Endodermal cell (in vitro differentiated cells): ENCODE measurements at regions not wholly inside any gene's neighbourhood (a gene's known extent, or its start where the extent isn't known, plus 50 kb on each side); places are given as distances from the start of the nearest gene placed in this dataset.
A peak's percentile ranks its signal among the peaks of the same experiment; 100 is the strongest.

Source experiments
- DNase-seq: peaks from one replicate; pipeline ENCODE4 v3.0.0-alpha.2; 2017
- H3K27ac ChIP-seq: 2 replicates; pipeline ENCODE4 v1.5.1; 2013; ENCODE audit warnings: mild to moderate bottlenecking, low read depth, low read length, moderate library complexity
- H3K27me3 ChIP-seq: 2 replicates; pipeline ENCODE4 v1.6.1; 2013; ENCODE audit warnings: mild to moderate bottlenecking, low read length, moderate library complexity; ENCODE audit not compliant: insufficient read depth, control insufficient read depth, poor library complexity, severe bottlenecking
- H3K36me3 ChIP-seq: 2 replicates; pipeline ENCODE4 v1.7.0; 2013; ENCODE audit warnings: mild to moderate bottlenecking, low read length, moderate library complexity; ENCODE audit not compliant: control insufficient read depth, insufficient read depth
- H3K4me1 ChIP-seq: one replicate; pipeline ENCODE4 v1.7.0; 2013; ENCODE audit warnings: low read length; ENCODE audit not compliant: control insufficient read depth, insufficient read depth
- H3K4me3 ChIP-seq: 2 replicates; pipeline ENCODE4 v1.5.1; 2013; ENCODE audit warnings: mild to moderate bottlenecking, low read length, moderate library complexity
- H3K9ac ChIP-seq: 2 replicates; pipeline ENCODE4 v1.6.1; 2013; ENCODE audit warnings: mild to moderate bottlenecking, low read length, moderate library complexity; ENCODE audit not compliant: poor library complexity, severe bottlenecking; ENCODE audit errors: extremely low read depth
- H3K9me3 ChIP-seq: 2 replicates; pipeline ENCODE4 v1.6.1; 2013; ENCODE audit warnings: mild to moderate bottlenecking, low read length, moderate library complexity; ENCODE audit not compliant: control insufficient read depth
- H3K27ac Mint-ChIP-seq: 2 replicates; pipeline ENCODE4 v1.8.0; 2020; ENCODE audit warnings: mixed read lengths
- H3K27me3 Mint-ChIP-seq: 2 replicates; pipeline ENCODE4 v1.8.0; 2021; ENCODE audit warnings: mild to moderate bottlenecking, mixed read lengths; ENCODE audit not compliant: insufficient read depth
- H3K36me3 Mint-ChIP-seq: 2 replicates; pipeline ENCODE4 v1.8.0; 2020; ENCODE audit warnings: low read depth, mixed read lengths
- H3K4me1 Mint-ChIP-seq: 2 replicates; pipeline ENCODE4 v1.8.0; 2020; ENCODE audit warnings: mixed read lengths
- H3K4me3 Mint-ChIP-seq: 2 replicates; pipeline ENCODE4 v1.8.0; 2020; ENCODE audit warnings: mild to moderate bottlenecking, moderate library complexity, mixed read lengths
- H3K9me3 Mint-ChIP-seq: 2 replicates; pipeline ENCODE4 v1.8.0; 2020; ENCODE audit warnings: mild to moderate bottlenecking, mixed read lengths
- CTCF ChIP-seq: fragments of 200-600 bp; sonication (generic); conservative IDR thresholded peaks from 2 replicates; pipeline ENCODE4 v1.5.0; 2021; ENCODE audit warnings: antibody characterized with exemption, mild to moderate bottlenecking
- WGBS, 2 experiments: methylation state at CpG; one replicate each; pipeline versions ENCODE4 v1.1.5 to v1.1.7; 2013; ENCODE audit warnings: missing lambda C conversion rate in 2 of 2, mixed read lengths in 1 of 2; ENCODE audit not compliant: insufficient coverage in 1 of 2, insufficient read length in 1 of 2; 5-methylcytosine and 5-hydroxymethylcytosine counted together

- H3K36me3 ChIP-seq: no peaks in the 10 kb centered on the region
- no peak overlapping the region for H3K9ac ChIP-seq
- Mint-ChIP-seq H3K27ac (no peak overlapping the region), H3K9me3 (peaks cover 4% of the 10 kb centered on the region), H3K4me3 (no peak overlapping the region), H3K27me3 (no peaks in the 10 kb centered on the region), H3K4me1 (peaks cover 21% of the 10 kb centered on the region), H3K36me3 (no peaks in the 10 kb centered on the region)
- no peaks in the 10 kb centered on the region for H3K27me3 ChIP-seq
- no peak overlapping the region for H3K4me3 ChIP-seq
- no peaks in the 10 kb centered on the region for H3K9me3 ChIP-seq
- TF ChIP-seq CTCF: no peak
- WGBS, 2 experiments: 95% methylated on average over 7 to 8 of the region's 8 CpGs
- no peak overlapping the region for H3K27ac ChIP-seq
- no peak for DNase-seq
- no peaks in the 10 kb centered on the region for H3K4me1 ChIP-seq
These were observed 472.4 kb downstream of the SETD4 start for GRCh38 chr21:35587841-35588380.

GRCh38 chr21:35586305-35586704, 474.0 kb downstream of the SETD4 start:
- Histone ChIP-seq H3K4me1 (no peaks in the 10 kb centered on the region), H3K9ac (no peak overlapping the region), H3K27me3 (no peaks in the 10 kb centered on the region), H3K27ac (no peak overlapping the region), H3K9me3 (no peaks in the 10 kb centered on the region), H3K36me3 (no peaks in the 10 kb centered on the region), H3K4me3 (no peak overlapping the region)
- Mint-ChIP-seq H3K27me3 (no peaks in the 10 kb centered on the region), H3K4me1 (peaks cover 16% of the 10 kb centered on the region), H3K36me3 (no peaks in the 10 kb centered on the region), H3K27ac (peak overlapping the region; percentile 50), H3K4me3 (no peak overlapping the region), H3K9me3 (peaks cover 4% of the 10 kb centered on the region)
- 71 to 100% methylated on average over 3 to 4 of the region's 4 CpGs for WGBS, 2 experiments
- no peak for DNase-seq
- TF ChIP-seq CTCF: no peak

GRCh38 chr21:35585878-35586277, 474.4 kb downstream of the SETD4 start:
- H3K4me1 Mint-ChIP-seq: peaks cover 16% of the 10 kb centered on the region
- no peak overlapping the region for H3K4me3 Mint-ChIP-seq
- no peaks in the 10 kb centered on the region for H3K9me3 ChIP-seq
- H3K4me1 ChIP-seq: no peaks in the 10 kb centered on the region
- no peaks in the 10 kb centered on the region for H3K36me3 Mint-ChIP-seq
- H3K9ac ChIP-seq: no peak overlapping the region
- no peaks in the 10 kb centered on the region for H3K27me3 Mint-ChIP-seq
- 84 to 87% methylated on average over 4 to 5 of the region's 5 CpGs for WGBS, 2 experiments
- TF ChIP-seq CTCF: no peak
- H3K27ac Mint-ChIP-seq: no peak overlapping the region
- H3K27me3 ChIP-seq: no peaks in the 10 kb centered on the region
- no peak overlapping the region for H3K4me3 ChIP-seq
- H3K9me3 Mint-ChIP-seq: peaks cover 4% of the 10 kb centered on the region
- DNase-seq: no peak
- H3K27ac ChIP-seq: no peak overlapping the region
- no peaks in the 10 kb centered on the region for H3K36me3 ChIP-seq
